Transverse colon (tissue), 4 donors: ENCODE measurements at regions not wholly inside any gene's neighbourhood (a gene's known extent, or its start where the extent isn't known, plus 50 kb on each side); places are given as distances from the start of the nearest gene placed in this dataset.
"Not testable (repeated sequence)": the region's sequence is repeated elsewhere in the genome, so short reads cannot be mapped to it uniquely, and the experiment has no call there.

ENCODE experiments used
- DNase-seq: peaks from one replicate; pipeline ENCODE4 v3.0.0-alpha.2; 2019
- H3K27ac ChIP-seq, 4 donors: fragments of 200-600 bp; sonication (generic); 2 replicates each; pipeline ENCODE4 v1.5.1; 2016 to 2018; ENCODE audit warnings: inconsistent platforms in 4 of 4
- H3K27me3 ChIP-seq: fragments of 200-600 bp; sonication (generic); 2 replicates; pipeline ENCODE4 v1.5.1; 2017; ENCODE audit warnings: inconsistent platforms
- H3K36me3 ChIP-seq, 4 donors: fragments of 200-600 bp; sonication (generic); 2 replicates each; pipeline ENCODE4 v1.5.1; 2017 to 2019; ENCODE audit warnings: inconsistent platforms in 4 of 4
- H3K4me1 ChIP-seq, 4 donors: fragments of 200-600 bp; sonication (generic); 2 replicates each; pipeline ENCODE4 v1.5.1; 2017 to 2020; ENCODE audit warnings: inconsistent platforms in 4 of 4
- H3K4me3 ChIP-seq, 4 donors: fragments of 200-600 bp; sonication (generic); 1 replicate in 1 of 4; 2 replicates in 3 of 4; pipeline versions ENCODE4 v1.5.1 to v1.6.1; 2017 to 2019; ENCODE audit warnings: inconsistent platforms in 4 of 4
- H3K9me3 ChIP-seq, 2 donors: fragments of 200-600 bp; sonication (generic); 2 replicates each; pipeline ENCODE4 v1.5.1; 2017 to 2019; ENCODE audit warnings: inconsistent platforms in 2 of 2
- CTCF ChIP-seq, 5 experiments: fragments of 200-600 bp in 3 of 5; fragments of 450-650 bp in 2 of 5; sonication (generic) in 3 of 5; IDR thresholded peaks; 1 replicate in 2 of 5; 2 replicates in 3 of 5; pipeline ENCODE4 v1.5.1; 2016 to 2017; ENCODE audit warnings: antibody characterized with exemption in 5 of 5, inconsistent platforms in 3 of 5, mild to moderate bottlenecking in 2 of 5, moderate library complexity in 1 of 5
- EP300 ChIP-seq: sonication (generic); formaldehyde crosslinking; IDR thresholded peaks from one replicate; pipeline ENCODE4 v1.6.1; 2017; ENCODE audit warnings: antibody characterized with exemption, low read depth
- POLR2A ChIP-seq: fragments of 450-650 bp; IDR thresholded peaks from one replicate; pipeline ENCODE4 v1.6.1; 2016; ENCODE audit warnings: antibody characterized with exemption, mild to moderate bottlenecking, moderate library complexity
- POLR2AphosphoS5 ChIP-seq, 3 donors: sonication (generic); formaldehyde crosslinking; IDR thresholded peaks; one replicate each; pipeline ENCODE4 v1.6.1; 2016; ENCODE audit warnings: antibody characterized with exemption in 3 of 3
- WGBS, 2 donors: methylation state at CpG; one replicate each; pipeline ENCODE4 v1.1.5; 2018; ENCODE audit warnings: low coverage in 1 of 2; 5-methylcytosine and 5-hydroxymethylcytosine counted together
- in situ Hi-C, 4 donors: fragments of 200-750 bp; cut with MboI; loops; one replicate each; pipeline versions ENCODE4 v1.15.0 to v1.15.1; 2017; ENCODE audit warnings: low sequenced_read_pairs in 3 of 4, low pct_ligation_motif_present in 1 of 4, low pct_unique_long_range_greater_than_20kb in 1 of 4
- intact Hi-C: fragments of 100-400 bp; cut with DNase I; formaldehyde crosslinking; loops from one replicate; pipeline ENCODE4 v1.15.1; 2023; ENCODE audit warnings: low total_unique reads

GRCh38 chr2:184047536-184047935 lies 550.8 kb upstream of the ZNF804A start:
- no peak for DNase-seq
- WGBS, 2 donors, result 30 to 68% methylated on average over 3 of the region's 3 CpGs
- in situ Hi-C loops (no loop called here), intact Hi-C loops (no loop called here)
- TF ChIP-seq EP300, result no peak
- no peak for TF ChIP-seq POLR2A
- no peak for TF ChIP-seq POLR2AphosphoS5 (IDR thresholded peaks at IDR 0.05)
- no peak for TF ChIP-seq CTCF (IDR thresholded peaks at IDR 0.05)
- H3K9me3 ChIP-seq, result no peaks in the 10 kb centered on the region
- no peak overlapping the region for H3K27ac ChIP-seq
- no peak overlapping the region for H3K4me3 ChIP-seq
- no peaks in the 10 kb centered on the region for H3K36me3 ChIP-seq
- H3K27me3 ChIP-seq, result no peaks in the 10 kb centered on the region
- peaks cover 0 to 4% (median 0%) of the 10 kb centered on the region in 4 donors for H3K4me1 ChIP-seq

GRCh38 chr2:184049566-184049965 lies 548.8 kb upstream of the ZNF804A start:
- DNase-seq, result no peak
- Histone ChIP-seq H3K36me3 (no peaks in the 10 kb centered on the region), H3K27ac (no peak overlapping the region), H3K9me3 (no peaks in the 10 kb centered on the region), H3K4me3 (no peak overlapping the region), H3K4me1 (peaks cover 0 to 9% (median 2%) of the 10 kb centered on the region in 4 donors), H3K27me3 (no peaks in the 10 kb centered on the region)
- no peak for TF ChIP-seq CTCF (IDR thresholded peaks at IDR 0.05)
- TF ChIP-seq EP300, result no peak
- no peak for TF ChIP-seq POLR2AphosphoS5 (IDR thresholded peaks at IDR 0.05)
- TF ChIP-seq POLR2A, result no peak
- WGBS, 2 donors, result 88 to 96% methylated on average over 2 of the region's 2 CpGs
- in situ Hi-C loops (no loop called here), intact Hi-C loops (no loop called here)

DNA sequence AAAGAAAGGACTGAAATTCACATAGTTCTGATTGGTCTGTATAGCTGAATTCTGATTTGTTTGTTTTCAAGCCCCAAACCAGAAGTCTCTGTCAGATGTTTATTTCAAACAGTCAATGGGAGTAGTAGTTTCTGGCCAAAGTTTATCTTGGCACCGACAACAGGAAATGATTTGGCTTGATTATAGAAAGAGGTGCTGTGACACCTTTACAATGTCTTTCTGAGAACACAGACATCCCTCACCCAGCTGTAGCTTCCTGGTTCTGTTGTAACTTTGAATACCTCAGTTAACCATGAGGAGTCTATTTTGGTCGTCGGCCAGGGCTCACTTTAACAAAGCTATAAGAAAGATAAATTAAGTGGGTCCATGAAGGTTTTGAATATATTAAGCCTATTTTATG lies 545.0 kb upstream of the ZNF804A start:
- intact Hi-C loops (no loop called here), in situ Hi-C loops (no loop called here)
- Histone ChIP-seq H3K27me3 (no peaks in the 10 kb centered on the region), H3K36me3 (no peaks in the 10 kb centered on the region), H3K27ac (peak overlapping the region in 2 of 4 donors; percentile 33 to 51), H3K9me3 (no peaks in the 10 kb centered on the region), H3K4me3 (no peak overlapping the region), H3K4me1 (peaks cover 0 to 9% (median 2%) of the 10 kb centered on the region in 4 donors)
- TF ChIP-seq CTCF (IDR thresholded peaks at IDR 0.05) (peak in 2 of 5 experiments; percentile 13 to 16), POLR2AphosphoS5 (IDR thresholded peaks at IDR 0.05) (peak in 2 of 3 donors; percentile 20 to 44), POLR2A (no peak)
- 20 to 30% methylated on average over 3 of the region's 3 CpGs for WGBS, 2 donors
- peak; percentile 38 for DNase-seq

- H3K4me1 ChIP-seq, in situ Hi-C loops, DNase-seq: not testable (repeated sequence)
These were observed 543.9 kb upstream of the ZNF804A start for GRCh38 chr2:184054419-184054818.

GRCh38 chr2:184057910-184058309 lies 540.4 kb upstream of the ZNF804A start:
- WGBS, 2 donors, result 89 to 91% methylated on average over 3 to 4 of the region's 4 CpGs

More at GRCh38 chr2:184054419-184054818, 543.9 kb upstream of the ZNF804A start:
- H3K9me3 ChIP-seq, H3K27ac ChIP-seq, H3K27me3 ChIP-seq, H3K4me3 ChIP-seq, intact Hi-C loops, H3K36me3 ChIP-seq: not testable (repeated sequence)
- WGBS, 2 donors, result 78 to 95% methylated on average over 1 of the region's 1 CpG

GRCh38 chr2:184060268-184060667 lies 538.1 kb upstream of the ZNF804A start:
- DNase-seq, H3K4me3 ChIP-seq, H3K9me3 ChIP-seq, H3K4me1 ChIP-seq, H3K27me3 ChIP-seq, in situ Hi-C loops, H3K27ac ChIP-seq, H3K36me3 ChIP-seq, intact Hi-C loops: not testable (repeated sequence)
- 80 to 84% methylated on average over 1 to 3 of the region's 3 CpGs for WGBS, 2 donors

More at GRCh38 chr2:184057910-184058309, 540.4 kb upstream of the ZNF804A start:
- intact Hi-C loops, result no loop called here
- Histone ChIP-seq H3K27me3 (no peaks in the 10 kb centered on the region), H3K9me3 (peaks cover 0 to 4% of the 10 kb centered on the region in 2 donors), H3K36me3 (no peaks in the 10 kb centered on the region), H3K4me3 (no peak overlapping the region), H3K4me1 (peaks cover 0 to 8% (median 2%) of the 10 kb centered on the region in 4 donors), H3K27ac (no peak overlapping the region)
- in situ Hi-C loops, result no loop called here
- TF ChIP-seq POLR2A (no peak), CTCF (IDR thresholded peaks at IDR 0.05) (no peak), EP300 (no peak), POLR2AphosphoS5 (IDR thresholded peaks at IDR 0.05) (no peak)
- no peak for DNase-seq
